Fibroblast of the aortic adventitia (primary cell): ENCODE measurements at regions not wholly inside any gene's neighbourhood (a gene's known extent, or its start where the extent isn't known, plus 50 kb on each side); places are given as distances from the start of the nearest gene placed in this dataset.

Source experiments
- DNase-seq: peaks from one replicate; pipeline ENCODE4 v3.0.0-alpha.2; 2010; ENCODE audit warnings: low read depth
- H3K4me3 ChIP-seq: 2 replicates; pipeline ENCODE4 v1.5.1; 2011; ENCODE audit warnings: low read depth, mild to moderate bottlenecking, control low read depth, low read length, moderate library complexity
- TF ChIP-seq, protein P1 (sequence below): IDR thresholded peaks from 2 replicates; pipeline ENCODE4 v1.5.1; 2011; ENCODE audit warnings: mild to moderate bottlenecking, low read length, control low read depth, inconsistent platforms; ENCODE audit not compliant: insufficient read depth

DNA sequence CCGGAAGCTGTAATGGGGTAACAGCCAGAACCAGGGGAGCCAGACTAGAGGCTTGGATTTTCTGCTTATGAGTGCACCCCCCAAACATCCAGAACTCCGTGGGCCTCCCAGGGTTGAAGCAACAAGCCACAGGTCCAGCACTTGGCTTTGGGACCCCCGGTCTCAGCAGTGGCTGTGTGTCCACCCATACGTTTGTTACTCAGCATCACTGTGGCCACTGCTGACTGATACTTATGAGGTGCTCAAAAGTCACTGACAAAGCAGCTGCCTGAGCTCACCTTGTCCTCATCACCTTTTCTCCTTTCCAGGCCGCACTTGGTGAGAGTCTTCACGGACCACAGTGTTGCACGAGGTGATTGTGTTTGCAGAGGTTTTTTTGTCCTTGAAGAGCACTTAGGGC, 145.6 kb upstream of the RFLNA start:
- no peak overlapping the region for H3K4me3 ChIP-seq
- no peak for DNase-seq
- TF ChIP-seq, protein P1, sequence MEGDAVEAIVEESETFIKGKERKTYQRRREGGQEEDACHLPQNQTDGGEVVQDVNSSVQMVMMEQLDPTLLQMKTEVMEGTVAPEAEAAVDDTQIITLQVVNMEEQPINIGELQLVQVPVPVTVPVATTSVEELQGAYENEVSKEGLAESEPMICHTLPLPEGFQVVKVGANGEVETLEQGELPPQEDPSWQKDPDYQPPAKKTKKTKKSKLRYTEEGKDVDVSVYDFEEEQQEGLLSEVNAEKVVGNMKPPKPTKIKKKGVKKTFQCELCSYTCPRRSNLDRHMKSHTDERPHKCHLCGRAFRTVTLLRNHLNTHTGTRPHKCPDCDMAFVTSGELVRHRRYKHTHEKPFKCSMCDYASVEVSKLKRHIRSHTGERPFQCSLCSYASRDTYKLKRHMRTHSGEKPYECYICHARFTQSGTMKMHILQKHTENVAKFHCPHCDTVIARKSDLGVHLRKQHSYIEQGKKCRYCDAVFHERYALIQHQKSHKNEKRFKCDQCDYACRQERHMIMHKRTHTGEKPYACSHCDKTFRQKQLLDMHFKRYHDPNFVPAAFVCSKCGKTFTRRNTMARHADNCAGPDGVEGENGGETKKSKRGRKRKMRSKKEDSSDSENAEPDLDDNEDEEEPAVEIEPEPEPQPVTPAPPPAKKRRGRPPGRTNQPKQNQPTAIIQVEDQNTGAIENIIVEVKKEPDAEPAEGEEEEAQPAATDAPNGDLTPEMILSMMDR, result no peak

DNA sequence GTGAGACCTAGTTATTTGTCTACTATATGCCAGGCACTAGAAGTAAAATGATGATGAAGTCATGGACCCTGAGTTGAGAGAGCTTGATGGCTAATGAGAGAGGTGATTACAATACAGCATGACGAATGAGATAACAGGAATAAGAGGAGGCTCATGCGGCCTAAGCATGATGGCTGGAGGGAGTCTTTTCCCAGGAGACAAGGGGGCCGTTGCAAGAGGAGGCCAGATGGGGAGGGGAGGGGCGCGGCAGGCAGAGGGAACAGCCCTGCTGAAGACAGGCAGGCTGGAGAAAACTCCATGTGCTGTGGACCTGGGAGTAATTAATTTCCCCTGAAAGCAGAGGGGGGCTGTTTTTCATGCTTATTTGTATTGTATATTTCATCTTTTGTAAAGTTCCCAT, 144.7 kb upstream of the RFLNA start:
- no peak for DNase-seq
- TF ChIP-seq, protein P1, result no peak

DNA sequence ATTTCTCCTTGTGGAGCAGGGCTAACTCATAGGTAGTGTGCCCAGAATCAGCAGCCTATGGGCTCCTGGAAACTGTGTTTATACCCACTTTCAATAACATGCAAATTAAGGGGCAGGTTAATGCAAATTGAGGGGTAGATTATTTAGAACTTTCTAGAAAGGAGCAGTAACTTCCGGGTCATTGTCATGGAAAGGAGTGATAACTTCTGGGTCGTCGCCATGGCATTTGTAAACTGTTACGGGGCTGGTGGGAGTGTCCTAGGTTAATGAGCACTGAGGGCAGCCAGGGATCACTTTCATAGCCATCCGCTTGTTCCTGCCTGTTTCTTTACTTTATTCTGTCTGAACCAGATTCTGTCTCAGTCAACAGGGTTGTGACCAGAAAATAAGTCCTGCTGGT, 143.3 kb upstream of the RFLNA start:
- H3K4me3 ChIP-seq, result no peak overlapping the region
- TF ChIP-seq, protein P1, result no peak
- no peak for DNase-seq

More for the DNA sequence above, 144.7 kb upstream of the RFLNA start:
- H3K4me3 ChIP-seq, result no peak overlapping the region

DNA sequence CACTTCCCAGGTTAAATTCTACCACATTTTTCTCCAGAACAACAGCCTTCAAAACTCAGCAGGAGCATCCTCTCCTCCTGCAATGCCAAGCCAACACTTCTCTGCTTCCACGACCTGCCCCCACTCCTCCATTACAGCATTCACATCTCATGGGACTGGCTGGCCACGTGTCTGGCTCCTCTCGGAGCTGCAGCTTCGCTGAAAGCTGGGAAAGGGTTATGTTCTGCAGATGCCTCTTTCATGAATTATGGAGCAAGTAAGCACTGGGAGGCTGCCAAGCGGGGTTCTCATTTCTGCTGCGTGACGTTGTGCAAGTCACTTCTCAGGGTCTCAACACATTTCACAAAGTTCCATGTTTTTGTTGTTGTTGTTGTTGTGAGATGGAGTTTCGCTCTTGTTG, 142.2 kb upstream of the RFLNA start:
- TF ChIP-seq, protein P1, result no peak
- H3K4me3 ChIP-seq, result no peak overlapping the region
- peak; percentile 15 for DNase-seq

DNA sequence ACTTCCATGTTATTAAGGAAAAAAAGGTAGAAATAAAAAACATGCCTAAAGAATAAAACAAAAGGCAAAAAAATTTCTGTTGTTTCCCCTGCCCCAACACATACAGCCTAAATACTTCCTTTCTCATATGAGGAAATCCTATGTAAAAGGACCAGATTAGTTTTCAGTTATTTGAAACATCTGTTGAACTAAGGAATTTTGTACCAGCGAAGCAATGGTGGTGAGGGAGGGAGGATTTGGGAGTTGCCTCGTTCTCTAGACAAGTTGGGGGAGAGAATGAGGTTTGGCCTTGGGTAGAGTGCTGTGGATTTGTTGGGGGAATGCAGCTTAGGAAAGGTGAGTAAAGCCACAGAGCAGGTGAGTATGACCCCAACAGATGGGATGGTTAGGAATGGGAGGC, 141.5 kb upstream of the RFLNA start:
- no peak overlapping the region for H3K4me3 ChIP-seq
- TF ChIP-seq, protein P1, result no peak
- no peak for DNase-seq

DNA sequence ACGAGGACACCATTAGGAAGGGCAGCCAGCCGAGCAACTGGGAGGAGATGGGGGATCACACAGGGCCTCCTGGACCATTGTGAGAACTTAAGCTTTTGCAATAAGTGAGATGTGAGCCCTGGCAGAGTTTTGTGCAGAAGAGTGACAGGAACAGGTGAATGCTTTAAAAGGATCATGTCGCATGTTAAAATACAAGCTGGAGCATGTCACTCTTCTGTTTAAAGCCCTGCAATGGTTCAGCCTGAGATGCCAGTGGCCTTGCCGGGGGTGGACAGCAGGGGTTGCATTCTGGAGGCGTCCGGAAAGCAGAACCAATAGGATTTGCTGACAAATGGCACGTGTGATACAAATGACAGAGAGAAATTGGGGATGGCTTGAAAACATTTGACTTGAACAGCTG, 137.5 kb upstream of the RFLNA start:
- TF ChIP-seq, protein P1, result no peak
- DNase-seq, result no peak
- no peak overlapping the region for H3K4me3 ChIP-seq

DNA sequence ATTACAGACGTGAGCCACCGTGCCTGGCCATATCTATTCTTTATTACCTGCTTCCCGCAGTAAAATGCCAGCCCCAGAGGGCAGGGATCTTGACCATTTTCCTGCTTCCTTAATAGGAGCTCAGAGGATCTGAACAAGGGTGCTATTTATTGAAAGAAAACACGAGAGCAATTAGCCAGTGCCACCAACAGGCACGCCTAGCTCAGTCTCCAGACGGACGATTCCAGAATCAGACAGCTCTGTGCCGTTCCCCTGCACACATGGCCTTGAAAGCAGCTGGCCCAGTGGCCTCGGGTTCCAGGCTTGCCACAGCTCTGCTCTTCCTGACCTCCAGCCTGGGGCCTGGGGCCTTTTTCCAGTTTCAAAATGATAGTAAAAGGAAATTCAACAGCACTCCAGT, 135.2 kb upstream of the RFLNA start:
- TF ChIP-seq, protein P1, result no peak
- no peak overlapping the region for H3K4me3 ChIP-seq
- no peak for DNase-seq
